MM.1S (cell line): ENCODE measurements at regions not wholly inside any gene's neighbourhood (a gene's known extent, or its start where the extent isn't known, plus 50 kb on each side); places are given as distances from the start of the nearest gene placed in this dataset.

Experiments
- DNase-seq: peaks from one replicate; pipeline ENCODE4 v3.0.0-alpha.2; 2015
- H2AFZ ChIP-seq: fragments of 300-600 bp; sonication (generic); 2 replicates; pipeline ENCODE4 v1.6.0; 2016; ENCODE audit warnings: antibody characterized with exemption, low read length
- H3F3A ChIP-seq: fragments of 300-600 bp; sonication (generic); 2 replicates; pipeline ENCODE4 v1.6.1; 2016; ENCODE audit warnings: mild to moderate bottlenecking, antibody characterized with exemption, low read length, moderate library complexity, mixed read lengths; ENCODE audit not compliant: insufficient read depth
- H3K27ac ChIP-seq: fragments of 300-600 bp; sonication (generic); 2 replicates; pipeline ENCODE4 v1.5.1; 2016; ENCODE audit warnings: mild to moderate bottlenecking, low read length
- H3K27me3 ChIP-seq: fragments of 300-600 bp; sonication (generic); replicated peaks from 2 replicates; pipeline ENCODE4 v1.6.0; 2016; ENCODE audit warnings: low read length; ENCODE audit not compliant: insufficient read depth
- H3K36me3 ChIP-seq: fragments of 300-600 bp; sonication (generic); replicated peaks from 2 replicates; pipeline ENCODE4 v1.6.1; 2016; ENCODE audit warnings: mild to moderate bottlenecking, low read length, mixed read lengths; ENCODE audit not compliant: insufficient read depth
- H3K4me1 ChIP-seq: fragments of 300-600 bp; sonication (generic); 2 replicates; pipeline ENCODE4 v1.6.1; 2016; ENCODE audit warnings: low read length, mixed read lengths
- H3K4me2 ChIP-seq: fragments of 300-600 bp; sonication (generic); 2 replicates; pipeline ENCODE4 v1.6.0; 2016; ENCODE audit warnings: low read depth, low read length
- H3K4me3 ChIP-seq: fragments of 300-600 bp; sonication (generic); 2 replicates; pipeline ENCODE4 v1.5.1; 2016; ENCODE audit warnings: low read length, mixed read lengths
- H3K79me2 ChIP-seq: fragments of 300-600 bp; sonication (generic); 2 replicates; pipeline ENCODE4 v1.6.1; 2016; ENCODE audit warnings: mixed run types, low read length, mixed read lengths
- H3K9ac ChIP-seq: fragments of 300-600 bp; sonication (generic); 2 replicates; pipeline ENCODE4 v1.6.1; 2016; ENCODE audit warnings: low read length, mixed read lengths
- H3K9me2 ChIP-seq: fragments of 300-600 bp; sonication (generic); replicated peaks from 2 replicates; pipeline ENCODE4 v1.6.1; 2016; ENCODE audit warnings: mild to moderate bottlenecking, low read length, mixed read lengths; ENCODE audit not compliant: insufficient read depth
- H3K9me3 ChIP-seq: fragments of 300-600 bp; sonication (generic); replicated peaks from 2 replicates; pipeline ENCODE4 v1.6.1; 2016; ENCODE audit warnings: mild to moderate bottlenecking, low read length, mixed read lengths; ENCODE audit not compliant: insufficient read depth
- H4K20me1 ChIP-seq: fragments of 300-600 bp; sonication (generic); 2 replicates; pipeline ENCODE4 v1.6.1; 2016; ENCODE audit warnings: mild to moderate bottlenecking, low read length, moderate library complexity, mixed read lengths; ENCODE audit not compliant: insufficient read depth
- EZH2 ChIP-seq: fragments of 300-600 bp; sonication (generic); optimal IDR thresholded peaks from 2 replicates; pipeline ENCODE3; 2017; ENCODE audit warnings: low read depth, mild to moderate bottlenecking, antibody characterized with exemption, low read length, mixed read lengths
- EZH2phosphoT487 ChIP-seq: fragments of 300-600 bp; sonication (generic); IDR thresholded peaks from 2 replicates; pipeline ENCODE4 v1.6.1; 2018; ENCODE audit warnings: antibody characterized with exemption, low read length
- TF ChIP-seq, protein P1 (sequence below): fragments of 300-600 bp; sonication (generic); IDR thresholded peaks from 2 replicates; pipeline ENCODE4 v1.5.1; 2016; ENCODE audit warnings: antibody characterized with exemption, low read length, mixed read lengths

- no peak overlapping the region for H3K9ac ChIP-seq
- H3K36me3 ChIP-seq: no peaks in the 10 kb centered on the region
- no peak overlapping the region for H3K27ac ChIP-seq
- peaks cover 58% of the 10 kb centered on the region for H3K27me3 ChIP-seq
- no peak overlapping the region for H3K4me2 ChIP-seq
- no peak overlapping the region for H3K4me3 ChIP-seq
- H3K4me1 ChIP-seq: no peaks in the 10 kb centered on the region
- H3K79me2 ChIP-seq: no peaks in the 10 kb centered on the region
- H2AFZ ChIP-seq: no peak overlapping the region
- no peak for DNase-seq
- no peaks in the 10 kb centered on the region for H3K9me3 ChIP-seq
- no peaks in the 10 kb centered on the region for H3F3A ChIP-seq
- TF ChIP-seq, protein P1, sequence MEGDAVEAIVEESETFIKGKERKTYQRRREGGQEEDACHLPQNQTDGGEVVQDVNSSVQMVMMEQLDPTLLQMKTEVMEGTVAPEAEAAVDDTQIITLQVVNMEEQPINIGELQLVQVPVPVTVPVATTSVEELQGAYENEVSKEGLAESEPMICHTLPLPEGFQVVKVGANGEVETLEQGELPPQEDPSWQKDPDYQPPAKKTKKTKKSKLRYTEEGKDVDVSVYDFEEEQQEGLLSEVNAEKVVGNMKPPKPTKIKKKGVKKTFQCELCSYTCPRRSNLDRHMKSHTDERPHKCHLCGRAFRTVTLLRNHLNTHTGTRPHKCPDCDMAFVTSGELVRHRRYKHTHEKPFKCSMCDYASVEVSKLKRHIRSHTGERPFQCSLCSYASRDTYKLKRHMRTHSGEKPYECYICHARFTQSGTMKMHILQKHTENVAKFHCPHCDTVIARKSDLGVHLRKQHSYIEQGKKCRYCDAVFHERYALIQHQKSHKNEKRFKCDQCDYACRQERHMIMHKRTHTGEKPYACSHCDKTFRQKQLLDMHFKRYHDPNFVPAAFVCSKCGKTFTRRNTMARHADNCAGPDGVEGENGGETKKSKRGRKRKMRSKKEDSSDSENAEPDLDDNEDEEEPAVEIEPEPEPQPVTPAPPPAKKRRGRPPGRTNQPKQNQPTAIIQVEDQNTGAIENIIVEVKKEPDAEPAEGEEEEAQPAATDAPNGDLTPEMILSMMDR: no peak
- TF ChIP-seq EZH2 (no peak), EZH2phosphoT487 (no peak)
- no peaks in the 10 kb centered on the region for H4K20me1 ChIP-seq
- no peaks in the 10 kb centered on the region for H3K9me2 ChIP-seq
Measured at GRCh38 chr7:156019776-156020565, 207.7 kb upstream of the SHH start.

DNA sequence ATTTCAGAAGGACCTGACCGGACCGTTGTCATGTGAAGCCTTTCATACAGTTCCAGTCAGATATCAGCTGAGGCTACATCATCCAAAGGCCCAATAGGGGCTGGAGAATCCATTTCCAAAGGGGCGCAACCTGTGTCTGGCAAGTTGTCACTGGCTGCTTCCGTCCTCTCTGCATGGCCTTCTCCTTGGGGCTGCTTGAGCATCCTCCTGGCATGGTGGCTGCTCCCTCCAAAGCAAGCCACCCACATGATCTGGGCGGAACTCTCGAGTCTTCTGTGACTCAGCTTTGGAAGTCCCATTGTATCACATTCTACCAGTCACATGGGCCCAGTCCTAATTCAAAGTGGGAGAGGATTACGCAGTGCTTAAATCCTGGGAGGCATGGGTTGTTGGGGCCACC is 207.0 kb upstream of the SHH start:
- Histone ChIP-seq H3K27ac (no peak overlapping the region), H3K4me1 (0 out of 2 replicates have a peak, but pooled peaks cover 6% of the 10 kb centered on the region), H3K4me2 (no peak overlapping the region), H3K36me3 (no peaks in the 10 kb centered on the region), H2AFZ (no peak overlapping the region), H3K27me3 (peaks cover 51% of the 10 kb centered on the region), H3K9me3 (no peaks in the 10 kb centered on the region), H3K9ac (no peak overlapping the region), H3K9me2 (no peaks in the 10 kb centered on the region), H3F3A (no peaks in the 10 kb centered on the region), H3K4me3 (no peak overlapping the region), H3K79me2 (no peaks in the 10 kb centered on the region), H4K20me1 (no peaks in the 10 kb centered on the region)
- no peak for DNase-seq
- TF ChIP-seq EZH2phosphoT487 (no peak), EZH2 (no peak)
- TF ChIP-seq, protein P1: no peak

- no peaks in the 10 kb centered on the region for H3K79me2 ChIP-seq
- TF ChIP-seq, protein P1: no peak
- peaks cover 39% of the 10 kb centered on the region for H3K27me3 ChIP-seq
- H3K4me3 ChIP-seq: no peak overlapping the region
- no peaks in the 10 kb centered on the region for H3K9me2 ChIP-seq
- H3K27ac ChIP-seq: no peak overlapping the region
- H3F3A ChIP-seq: no peaks in the 10 kb centered on the region
- no peak overlapping the region for H3K4me2 ChIP-seq
- DNase-seq: no peak
- H3K4me1 ChIP-seq: 0 out of 2 replicates have a peak, but pooled peaks cover 6% of the 10 kb centered on the region
- no peaks in the 10 kb centered on the region for H3K36me3 ChIP-seq
- no peak overlapping the region for H3K9ac ChIP-seq
- H4K20me1 ChIP-seq: no peaks in the 10 kb centered on the region
- H3K9me3 ChIP-seq: no peaks in the 10 kb centered on the region
- no peak overlapping the region for H2AFZ ChIP-seq
Measured at GRCh38 chr7:156017916-156018700, 205.8 kb upstream of the SHH start.
